ENCODE measurements at regions not wholly inside any gene's neighbourhood (a gene's known extent, or its start where the extent isn't known, plus 50 kb on each side); places are given as distances from the start of the nearest gene placed in this dataset.

DNA sequence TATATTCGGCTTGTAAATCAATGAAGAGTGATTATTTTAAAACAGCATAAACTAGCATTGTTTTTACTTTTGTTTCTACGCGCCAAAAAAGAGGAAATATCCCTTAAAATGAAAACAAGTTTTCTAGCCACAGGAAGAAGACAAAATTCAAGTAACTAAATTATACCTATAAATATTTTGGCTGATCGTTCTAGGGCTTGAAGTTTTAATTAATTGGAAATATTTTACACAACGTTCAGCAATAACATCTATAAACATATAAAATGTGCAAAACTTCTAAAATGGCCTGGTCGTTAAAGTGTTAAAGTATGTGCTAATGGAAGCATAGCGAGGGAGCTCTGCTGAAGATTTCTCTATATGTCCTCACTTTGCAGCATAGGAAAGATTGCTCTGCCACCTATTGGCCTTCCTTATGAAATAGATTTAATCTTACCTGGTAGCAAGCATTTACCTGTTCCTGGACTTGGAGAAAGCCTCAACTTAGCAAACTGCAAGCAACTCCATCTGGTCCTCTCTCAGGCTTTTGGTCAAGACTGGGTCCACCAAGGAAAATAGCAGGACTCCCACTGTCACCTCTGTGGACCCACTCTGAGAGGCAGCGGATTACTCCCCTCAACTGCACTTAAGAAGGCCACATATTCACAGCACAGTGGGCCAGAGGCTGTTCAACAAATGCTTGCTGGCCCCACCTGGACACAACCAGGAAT is 351.3 kb upstream of the RUNX1 start:
- TF ChIP-seq EZH2phosphoT487 (IDR thresholded peaks at IDR 0.05; ENCODE audit: insufficient read depth, low read depth), result no peak
- TF ChIP-seq EZH2 (IDR thresholded peaks at IDR 0.05; ENCODE audit: insufficient read depth, poor library complexity, severe bottlenecking), result no peak
